GM21528 (cell line): ENCODE measurements at regions not wholly inside any gene's neighbourhood (a gene's known extent, or its start where the extent isn't known, plus 50 kb on each side); places are given as distances from the start of the nearest gene placed in this dataset.
"Not testable (repeated sequence)": the region's sequence is repeated elsewhere in the genome, so short reads cannot be mapped to it uniquely, and the experiment has no call there.

Source experiments
- ATAC-seq: cut with Tn5 transposase; IDR thresholded peaks from one replicate; pipeline ENCODE4 v1.9.1; 2021; ENCODE audit warnings: mild to moderate bottlenecking, moderate library complexity; ENCODE audit not compliant: unreplicated experiment, low FRiP score

GRCh38 chr4:33709247-33709646, 2535.1 kb downstream of the ARAP2 start:
- ATAC-seq, result no peak

DNA sequence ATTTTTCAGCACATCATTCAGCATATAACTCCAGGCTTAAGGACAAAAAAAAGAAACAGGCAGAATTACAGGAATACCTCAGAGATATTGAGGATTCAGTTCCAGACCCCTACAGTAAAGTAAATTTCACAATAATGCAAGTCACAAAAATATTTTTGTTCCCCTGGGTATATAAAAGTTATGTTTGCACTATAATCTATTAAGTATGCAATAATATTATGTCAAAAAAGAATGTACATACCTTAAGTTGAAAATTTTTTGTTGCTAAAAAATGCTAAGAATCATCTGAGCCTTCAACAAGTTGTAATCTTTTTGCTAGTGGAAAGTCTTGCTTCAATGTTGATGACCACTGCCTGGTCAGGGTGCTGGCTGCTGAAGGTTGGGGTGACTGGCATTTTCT, 2532.5 kb downstream of the ARAP2 start:
- no peak for ATAC-seq

DNA sequence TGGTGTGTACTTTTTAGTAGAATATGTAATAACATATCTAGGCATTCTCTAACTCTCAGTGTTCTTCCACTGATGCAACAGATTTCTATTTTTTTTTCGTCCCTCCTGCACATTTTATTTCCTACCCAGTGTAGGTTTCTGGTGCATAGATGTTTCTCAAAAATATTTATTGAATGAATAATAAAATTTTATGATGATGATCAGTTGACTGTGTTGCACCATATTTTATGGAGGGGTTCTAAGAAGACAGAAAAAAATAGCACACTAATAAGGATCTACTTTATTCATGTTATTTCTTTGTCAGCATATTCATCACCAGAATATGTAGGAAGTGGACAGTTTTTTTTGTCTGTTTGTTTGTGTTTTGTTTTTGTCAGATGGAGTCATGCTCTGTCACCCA, 2529.3 kb downstream of the ARAP2 start:
- ATAC-seq, result no peak

GRCh38 chr4:33715841-33716395, 2528.4 kb downstream of the ARAP2 start:
- ATAC-seq, result no peak

DNA sequence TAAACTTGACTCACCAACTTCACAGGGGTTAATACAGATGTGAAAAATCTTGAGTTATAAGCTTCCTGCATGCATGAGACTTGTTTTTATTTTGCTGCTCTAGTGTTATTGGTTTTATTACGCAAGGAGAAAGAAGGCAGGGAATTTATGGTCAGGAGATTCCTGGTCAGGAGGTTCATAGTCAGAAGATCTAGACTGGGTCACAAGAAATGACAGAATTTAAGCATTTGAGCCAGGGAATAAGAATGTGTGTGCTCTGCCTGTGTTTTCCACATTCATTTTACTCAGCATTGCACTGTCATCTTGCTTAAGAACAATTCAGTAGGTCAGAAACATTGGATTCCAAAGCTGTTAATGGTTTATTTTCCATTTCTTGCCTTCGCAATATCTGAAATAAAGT, 2522.1 kb downstream of the ARAP2 start:
- no peak for ATAC-seq

DNA sequence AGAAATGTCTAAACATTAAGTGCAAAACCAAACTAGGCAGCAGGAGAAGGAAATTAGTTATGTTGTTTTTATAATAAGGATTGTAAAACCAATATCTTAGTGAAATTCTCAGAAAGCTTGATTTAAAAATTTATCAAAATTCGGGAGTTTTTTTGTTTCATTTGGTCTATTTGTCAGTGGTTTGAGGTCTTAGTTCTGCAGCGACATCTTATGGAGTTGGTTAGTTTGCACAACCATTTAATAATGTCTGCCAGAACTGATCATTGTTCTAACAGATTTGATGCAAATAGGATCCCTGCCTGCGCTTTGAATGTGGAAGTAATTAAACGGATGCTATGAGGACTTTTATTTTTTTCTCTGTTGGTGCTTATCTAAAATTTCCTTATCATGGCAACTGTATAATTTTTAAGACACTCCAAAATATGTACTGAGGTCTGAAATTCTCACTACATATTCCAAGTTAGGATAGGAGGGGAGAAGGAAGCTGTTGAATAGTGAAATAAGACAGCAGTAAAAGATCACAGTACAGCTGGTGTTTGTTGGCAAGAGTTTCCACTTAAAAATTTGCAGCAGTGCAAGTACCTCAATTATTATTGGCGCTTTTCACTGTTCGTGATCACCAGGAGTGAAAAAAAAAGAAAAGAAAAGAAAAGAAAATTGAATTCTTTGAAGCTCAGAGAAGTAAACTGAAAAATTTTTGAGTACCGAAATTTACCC, 2521.4 kb downstream of the ARAP2 start:
- ATAC-seq, result no peak

DNA sequence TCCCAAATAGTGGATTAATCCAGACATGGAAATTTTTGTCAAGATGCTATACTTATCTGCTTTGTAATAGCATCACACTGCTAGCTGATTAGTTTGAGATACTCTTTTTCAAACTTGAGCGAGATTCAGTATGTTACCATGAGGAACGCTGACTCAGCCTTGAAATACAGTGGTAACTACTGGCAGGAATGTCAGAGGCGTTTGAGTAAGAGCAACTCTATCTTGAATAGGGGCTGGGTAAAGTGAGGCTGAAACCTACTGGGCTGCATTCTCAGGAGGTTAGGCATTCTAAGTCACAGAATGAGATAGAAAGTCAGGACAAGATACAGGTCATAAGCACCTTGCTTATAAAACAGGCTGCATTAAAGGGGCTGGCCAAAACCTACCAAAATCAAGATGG, 2519.6 kb downstream of the ARAP2 start:
- no peak for ATAC-seq

GRCh38 chr4:33725861-33726260, 2518.5 kb downstream of the ARAP2 start:
- ATAC-seq, result no peak

- no peak for ATAC-seq
Observed at GRCh38 chr4:33737726-33738125, 2506.6 kb downstream of the ARAP2 start.

- no peak for ATAC-seq
Observed at GRCh38 chr4:33739884-33740632, 2504.3 kb downstream of the ARAP2 start.

DNA sequence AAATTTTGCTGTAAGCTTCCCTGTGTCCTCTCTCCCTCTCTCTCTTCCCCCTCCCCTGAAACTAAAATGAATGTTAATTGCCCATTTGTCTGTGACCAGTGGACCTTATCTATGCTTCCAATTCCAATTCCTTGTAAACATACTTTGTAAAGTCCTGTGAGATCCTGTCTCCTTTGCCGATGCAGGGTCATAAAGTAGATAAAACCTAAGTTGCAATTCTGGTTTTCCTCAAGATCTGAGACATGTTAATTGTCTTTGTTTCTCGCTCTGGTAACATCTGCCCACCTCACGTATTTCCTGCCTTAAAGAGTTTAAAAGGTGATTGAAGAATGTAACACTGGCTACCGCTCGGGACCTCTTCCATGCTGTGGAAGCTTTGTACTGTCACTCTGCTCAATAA, 2503.4 kb downstream of the ARAP2 start:
- not testable (repeated sequence) for ATAC-seq

DNA sequence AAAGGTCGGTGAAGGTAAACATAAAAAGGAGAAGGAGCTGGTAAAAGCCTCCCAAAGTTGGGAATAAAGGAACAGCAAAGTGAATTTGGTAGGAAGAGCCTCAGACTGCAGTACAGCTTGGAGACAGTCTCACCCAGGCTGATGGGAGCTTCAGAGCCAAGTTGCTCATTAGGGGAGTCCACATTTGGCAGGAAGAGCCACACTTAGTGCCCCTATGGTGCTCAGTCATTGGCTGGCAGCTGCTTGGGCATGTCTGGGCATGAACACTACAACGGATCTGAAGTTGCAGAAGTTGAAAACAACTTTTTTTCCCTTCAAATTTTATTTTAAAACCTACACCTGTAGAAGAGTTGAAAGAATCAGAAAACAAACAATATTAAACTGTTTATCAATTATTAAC, 2497.3 kb downstream of the ARAP2 start:
- no peak for ATAC-seq

- ATAC-seq, result no peak
Observed at GRCh38 chr4:33751050-33751449, 2493.3 kb downstream of the ARAP2 start.

- ATAC-seq, result no peak
Observed at GRCh38 chr4:33772582-33772981, 2471.7 kb downstream of the ARAP2 start.

GRCh38 chr4:33780952-33781791, 2463.1 kb downstream of the ARAP2 start:
- no peak for ATAC-seq

DNA sequence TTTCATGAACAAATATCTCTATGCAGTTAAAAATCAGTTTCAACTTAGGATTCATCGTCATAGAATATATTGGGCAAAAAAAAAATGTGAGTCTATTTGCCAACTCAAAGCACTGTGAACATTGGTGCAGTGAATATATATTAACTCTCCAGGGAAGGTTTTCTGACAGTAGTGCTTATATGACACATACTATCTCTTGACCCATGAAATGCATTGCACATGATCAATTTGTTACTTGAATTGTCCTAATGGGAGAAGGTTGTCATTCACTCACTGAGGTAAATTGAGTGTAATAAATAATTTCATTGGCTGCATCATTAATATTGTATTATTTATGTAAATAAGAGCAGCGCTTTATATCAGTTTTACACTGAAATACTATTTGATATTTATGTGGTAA, 2458.5 kb downstream of the ARAP2 start:
- ATAC-seq, result no peak

GRCh38 chr4:33802578-33802977, 2441.7 kb downstream of the ARAP2 start:
- ATAC-seq, result no peak

- no peak for ATAC-seq
Observed at GRCh38 chr4:33825685-33826084, 2418.6 kb downstream of the ARAP2 start.

- ATAC-seq, result not testable (repeated sequence)
Observed at GRCh38 chr4:33829356-33829755, 2415.0 kb downstream of the ARAP2 start.

DNA sequence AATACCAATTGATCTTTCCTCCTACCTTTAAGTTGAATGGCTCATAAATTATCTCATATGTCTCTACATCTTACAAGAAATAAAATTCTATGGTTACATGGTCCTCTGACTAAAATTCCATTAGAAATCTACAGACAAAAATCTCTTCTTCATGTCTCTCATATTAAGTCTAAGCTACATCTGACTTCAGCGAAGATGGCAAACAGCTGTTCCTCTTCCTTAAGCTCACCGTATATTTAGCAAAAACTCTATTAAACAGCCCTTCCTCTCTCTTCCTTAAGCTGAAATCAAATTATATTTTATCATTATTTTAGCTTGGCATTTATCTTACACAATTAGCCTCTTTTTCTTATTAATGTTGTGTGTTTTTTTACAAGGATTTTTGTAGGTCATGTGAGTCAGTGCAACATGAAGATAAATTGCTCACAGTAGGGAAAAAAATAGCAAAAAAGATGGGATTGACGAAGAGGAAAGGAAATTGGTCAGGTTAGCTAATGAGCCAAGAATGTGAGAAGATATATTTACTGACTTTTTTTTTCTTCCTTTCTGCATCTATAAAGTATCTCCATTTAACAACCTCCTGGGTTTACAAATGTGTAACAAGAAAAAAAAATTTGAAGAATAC, 2412.8 kb downstream of the ARAP2 start:
- no peak for ATAC-seq
